ENCODE measurements at regions not wholly inside any gene's neighbourhood (a gene's known extent, or its start where the extent isn't known, plus 50 kb on each side); places are given as distances from the start of the nearest gene placed in this dataset.

DNA sequence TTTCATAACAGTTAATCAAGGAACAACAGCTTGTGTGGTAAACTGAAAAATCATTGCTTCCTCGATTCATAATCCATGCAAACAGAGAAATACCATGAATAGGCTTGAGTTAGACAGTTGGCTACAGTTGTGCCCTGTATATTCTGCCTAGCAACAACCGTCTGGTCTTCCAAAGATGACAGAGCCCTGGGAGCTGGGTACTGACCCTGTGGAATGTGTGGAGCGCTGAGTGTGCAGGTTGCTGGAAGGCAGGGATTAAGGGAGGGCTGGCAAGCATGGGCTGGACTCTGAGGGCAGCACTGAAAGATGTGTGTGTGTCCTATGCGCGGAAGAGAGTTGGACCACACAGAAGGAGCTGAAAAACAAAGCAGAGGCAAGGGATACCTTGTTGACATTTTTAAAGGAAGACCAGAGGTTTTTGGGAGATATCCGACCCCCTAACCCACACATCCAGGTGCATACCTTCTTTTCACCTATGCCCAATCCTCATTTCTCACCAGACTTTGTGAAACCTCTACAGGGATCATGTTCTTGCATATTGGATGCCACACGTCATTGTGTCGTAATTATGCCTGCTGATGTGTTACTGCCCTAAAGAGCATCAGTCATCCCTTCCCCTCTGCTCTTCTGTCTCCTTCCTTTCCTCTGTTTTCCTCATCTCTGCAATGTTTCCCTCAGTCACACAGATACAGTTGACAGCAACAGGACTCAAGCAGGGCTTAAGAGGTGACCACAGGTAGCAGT, 58.2 kb upstream of the VGLL2 start:
- DNase-seq (ENCODE audit: low read depth): no peak
- no peak overlapping the region for H3K4me3 ChIP-seq (ENCODE audit: control insufficient read depth, low read depth, low read length)
- TF ChIP-seq, protein P1, sequence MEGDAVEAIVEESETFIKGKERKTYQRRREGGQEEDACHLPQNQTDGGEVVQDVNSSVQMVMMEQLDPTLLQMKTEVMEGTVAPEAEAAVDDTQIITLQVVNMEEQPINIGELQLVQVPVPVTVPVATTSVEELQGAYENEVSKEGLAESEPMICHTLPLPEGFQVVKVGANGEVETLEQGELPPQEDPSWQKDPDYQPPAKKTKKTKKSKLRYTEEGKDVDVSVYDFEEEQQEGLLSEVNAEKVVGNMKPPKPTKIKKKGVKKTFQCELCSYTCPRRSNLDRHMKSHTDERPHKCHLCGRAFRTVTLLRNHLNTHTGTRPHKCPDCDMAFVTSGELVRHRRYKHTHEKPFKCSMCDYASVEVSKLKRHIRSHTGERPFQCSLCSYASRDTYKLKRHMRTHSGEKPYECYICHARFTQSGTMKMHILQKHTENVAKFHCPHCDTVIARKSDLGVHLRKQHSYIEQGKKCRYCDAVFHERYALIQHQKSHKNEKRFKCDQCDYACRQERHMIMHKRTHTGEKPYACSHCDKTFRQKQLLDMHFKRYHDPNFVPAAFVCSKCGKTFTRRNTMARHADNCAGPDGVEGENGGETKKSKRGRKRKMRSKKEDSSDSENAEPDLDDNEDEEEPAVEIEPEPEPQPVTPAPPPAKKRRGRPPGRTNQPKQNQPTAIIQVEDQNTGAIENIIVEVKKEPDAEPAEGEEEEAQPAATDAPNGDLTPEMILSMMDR (IDR thresholded peaks at IDR 0.05; ENCODE audit: control insufficient read depth, insufficient read depth, low read depth, low read length, missing control alignments): no peak

DNA sequence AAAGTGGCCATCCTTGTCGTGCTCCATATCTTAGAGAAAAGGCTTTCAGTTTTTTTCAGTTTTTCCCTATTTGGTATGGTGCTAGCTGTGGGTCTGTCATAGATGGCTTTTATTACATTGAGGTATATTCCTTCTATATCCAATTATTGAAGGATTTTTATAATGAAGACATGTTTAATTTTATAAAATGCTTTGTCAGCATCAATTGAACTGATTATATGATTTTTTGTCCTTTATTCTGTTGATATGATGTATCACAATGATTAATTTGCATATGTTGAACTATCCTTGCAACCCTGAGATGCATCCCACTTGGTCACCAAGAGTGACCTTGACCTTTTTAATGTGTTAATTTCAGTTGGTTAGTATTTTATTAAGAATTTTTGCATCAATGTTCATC, 55.1 kb upstream of the VGLL2 start:
- TF ChIP-seq, protein P1 (IDR thresholded peaks at IDR 0.05; ENCODE audit: control insufficient read depth, insufficient read depth, low read depth, low read length, missing control alignments): no peak
- DNase-seq (ENCODE audit: low read depth): no peak
- no peak overlapping the region for H3K4me3 ChIP-seq (ENCODE audit: control insufficient read depth, low read depth, low read length)

DNA sequence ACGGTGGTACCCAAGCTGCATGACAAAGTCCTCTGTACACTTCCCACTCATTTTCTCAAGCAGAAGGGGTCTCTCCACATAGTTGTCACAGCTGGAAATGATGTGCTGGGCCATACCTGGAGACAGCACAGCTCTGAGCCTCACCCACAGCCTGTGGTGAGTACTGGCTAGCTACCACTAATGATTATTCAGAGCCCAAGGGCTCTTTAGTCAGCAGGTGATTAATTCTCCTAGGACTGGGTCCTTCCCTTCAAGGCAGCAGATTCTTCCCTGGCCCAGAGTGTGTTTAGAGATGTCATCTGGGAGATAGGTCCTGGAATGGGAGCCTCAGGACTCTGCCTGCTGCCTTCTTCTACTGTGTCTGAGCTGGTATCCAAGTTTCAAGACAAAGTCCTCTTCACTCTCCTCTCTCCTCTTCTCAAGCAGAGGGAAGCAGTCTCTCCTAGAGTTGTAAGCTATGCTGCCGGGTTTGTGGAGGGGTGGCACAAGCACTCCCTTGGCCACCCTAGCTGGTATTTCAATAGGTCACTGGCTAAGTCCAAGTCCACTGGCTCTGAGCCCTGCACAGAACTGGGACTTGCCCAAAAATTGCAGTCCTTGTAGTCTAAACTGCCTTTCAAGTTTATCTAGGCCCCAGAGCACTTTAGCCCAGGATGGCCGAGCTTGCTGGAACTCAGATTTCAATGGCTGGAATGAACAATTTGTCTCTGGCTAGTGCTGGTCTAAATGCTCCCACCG, 49.8 kb upstream of the VGLL2 start:
- H3K4me3 ChIP-seq (ENCODE audit: control insufficient read depth, low read depth, low read length): no peak overlapping the region
- TF ChIP-seq, protein P1 (IDR thresholded peaks at IDR 0.05; ENCODE audit: control insufficient read depth, insufficient read depth, low read depth, low read length, missing control alignments): no peak
- no peak for DNase-seq (ENCODE audit: low read depth)
